ENCODE measurements at regions not wholly inside any gene's neighbourhood (a gene's known extent, or its start where the extent isn't known, plus 50 kb on each side); places are given as distances from the start of the nearest gene placed in this dataset.

GRCh38 chrX:150012647-150013381 lies 74.5 kb upstream of the EOLA2 start:
- TF ChIP-seq CTCF (IDR thresholded peaks at IDR 0.05) (no peak), POLR2A (IDR thresholded peaks at IDR 0.05) (no peak)

Measured in right lobe of liver (tissue), 4 donors.